HL-60 (cell line): ENCODE measurements at regions not wholly inside any gene's neighbourhood (a gene's known extent, or its start where the extent isn't known, plus 50 kb on each side); places are given as distances from the start of the nearest gene placed in this dataset.

Experiments used
- CTCF ChIP-seq: IDR thresholded peaks from one replicate; pipeline ENCODE4 v1.5.1; 2011; ENCODE audit warnings: low read length, control low read depth, inconsistent platforms; ENCODE audit not compliant: insufficient read depth
- REST ChIP-seq: IDR thresholded peaks from 2 replicates; pipeline ENCODE4 v1.6.1; 2012; ENCODE audit warnings: low read depth; ENCODE audit not compliant: insufficient replicate concordance

- no peak for TF ChIP-seq CTCF
- TF ChIP-seq REST, result no peak
These were observed 527.6 kb upstream of the CA10 start for GRCh38 chr17:52686140-52686539.
